HepG2 (cell line): ENCODE measurements at regions not wholly inside any gene's neighbourhood (a gene's known extent, or its start where the extent isn't known, plus 50 kb on each side); places are given as distances from the start of the nearest gene placed in this dataset.

Experiments used
- ATAC-seq: fragments of 200-7000 bp; cut with Tn5 transposase; 3 replicates; pipeline ENCODE4 v1.9.1; 2020; ENCODE audit warnings: mild to moderate bottlenecking, moderate library complexity
- BruUV-seq: library from RNA; stranded (reverse); fragments of 400-500 nt; replicated peaks from 2 replicates; lab custom pipeline; 2021; lab: Mats Ljungman, UMichigan
- CTCF ChIA-PET: fragments of 300-600 bp; formaldehyde crosslinking; extraction: SDS; loops from one replicate; lab custom pipeline; 2021; ENCODE audit warnings: low total read pairs, inconsistent platforms, low intra/inter-chr PET ratio; lab: Yijun Ruan, JAX
- POLR2A ChIA-PET: fragments of 350-600 bp; sonication (Branson Sonifier 250); formaldehyde crosslinking; loops from one replicate; lab custom pipeline; 2020; ENCODE audit warnings: antibody characterized with exemption, inconsistent platforms; lab: Yijun Ruan, JAX
- DNase-seq: peaks from one replicate; pipeline ENCODE4 v3.0.0-alpha.2; 2015; ENCODE audit warnings: low spot score
- FAIRE-seq: peaks from 3 replicates; lab custom pipeline; 2011; peaks lifted over from hg19 to GRCh38; lab: Jason Lieb, UNC
- H2AFZ ChIP-seq: one replicate; pipeline ENCODE4 v1.6.1; 2011; ENCODE audit warnings: low read length, inconsistent platforms
- H3K27ac ChIP-seq: fragments of 300-600 bp; 3 replicates; pipeline ENCODE4 v1.8.0; 2011; ENCODE audit warnings: mixed run types, mild to moderate bottlenecking, mixed read lengths, low read length, inconsistent platforms; ENCODE audit not compliant: insufficient read depth; ENCODE audit errors: extremely low read length
- H3K27me3 ChIP-seq, 2 experiments: fragments of 200-600 bp in 1 of 2; 2 replicates in 1 of 2; 3 replicates in 1 of 2; pipeline versions ENCODE4 v1.6.0 to v1.8.0; 2011; ENCODE audit warnings: low read length in 2 of 2, mild to moderate bottlenecking in 2 of 2, moderate library complexity in 2 of 2, inconsistent platforms in 1 of 2; ENCODE audit not compliant: insufficient read depth in 2 of 2, control insufficient read depth in 1 of 2
- H3K36me3 ChIP-seq, 2 experiments: fragments of 200-600 bp in 1 of 2; replicated peaks in 1 of 2; 2 replicates in 1 of 2; 3 replicates in 1 of 2; pipeline versions ENCODE4 v1.5.1 to v1.8.0; 2011; ENCODE audit warnings: low read length in 2 of 2, inconsistent platforms in 1 of 2; ENCODE audit not compliant: insufficient read depth in 2 of 2, control insufficient read depth in 1 of 2
- H3K4me1 ChIP-seq: 2 replicates; pipeline ENCODE4 v1.5.1; 2012; ENCODE audit warnings: low read length, inconsistent platforms; ENCODE audit not compliant: insufficient read depth
- H3K4me2 ChIP-seq: 2 replicates; pipeline ENCODE4 v1.6.0; 2011; ENCODE audit warnings: low read depth, low read length, inconsistent platforms
- H3K4me3 ChIP-seq, 3 experiments: fragments of 200-600 bp in 1 of 3; sonication (generic), shearing (Covaris generic) in 1 of 3; replicated peaks in 1 of 3; 2 replicates each; pipeline ENCODE4 v1.5.1; 2011 to 2016; ENCODE audit warnings: low read length in 3 of 3, inconsistent platforms in 2 of 3, low read depth in 2 of 3, mild to moderate bottlenecking in 2 of 3, control low read depth in 1 of 3, mixed read lengths in 1 of 3; ENCODE audit not compliant: insufficient read depth in 1 of 3
- H3K79me2 ChIP-seq: one replicate; pipeline ENCODE4 v1.6.1; 2011; ENCODE audit warnings: low read length, inconsistent platforms; ENCODE audit not compliant: insufficient read depth
- H3K9ac ChIP-seq: 2 replicates; pipeline ENCODE4 v1.6.0; 2011; ENCODE audit warnings: mild to moderate bottlenecking, low read depth, low read length, inconsistent platforms; ENCODE audit not compliant: insufficient read depth
- H3K9me3 ChIP-seq: 2 replicates; pipeline ENCODE4 v1.5.1; 2012; ENCODE audit warnings: mild to moderate bottlenecking, low read length
- H4K20me1 ChIP-seq: 2 replicates; pipeline ENCODE4 v1.6.0; 2011; ENCODE audit warnings: inconsistent platforms, mild to moderate bottlenecking, low read length, moderate library complexity; ENCODE audit not compliant: insufficient read depth
- CENPX ChIP-seq: sonication (generic); formaldehyde crosslinking; IDR thresholded peaks from 2 replicates; pipeline ENCODE4 v1.9.0; 2021; ENCODE audit warnings: mild to moderate bottlenecking, missing genetic modification reagents, moderate library complexity
- CREM ChIP-seq, 2 experiments: sonication (generic) in 1 of 2; formaldehyde crosslinking in 1 of 2; IDR thresholded peaks; 2 replicates each; pipeline versions ENCODE4 v1.4.0 to v1.6.1; 2016 to 2020; ENCODE audit warnings: antibody characterized with exemption in 1 of 2, mild to moderate bottlenecking in 1 of 2, missing genetic modification reagents in 1 of 2
- HDAC1 ChIP-seq: sonication (generic); formaldehyde crosslinking; IDR thresholded peaks from 2 replicates; pipeline ENCODE4 v1.5.1; 2020; ENCODE audit warnings: mild to moderate bottlenecking, missing genetic modification reagents
- HDAC6 ChIP-seq: fragments of 200-600 bp; sonication (generic); IDR thresholded peaks from 2 replicates; pipeline ENCODE4 v1.7.0; 2017; ENCODE audit warnings: mild to moderate bottlenecking, antibody characterized with exemption, low read length, low read depth
- IKZF4 ChIP-seq: sonication (generic); formaldehyde crosslinking; IDR thresholded peaks from 2 replicates; pipeline ENCODE4 v1.5.1; 2020; ENCODE audit warnings: borderline replicate concordance, mild to moderate bottlenecking, low read depth, missing genetic modification reagents; ENCODE audit errors: not compliant biosample characterization
- ISX ChIP-seq: sonication (generic); formaldehyde crosslinking; conservative IDR thresholded peaks from 2 replicates; pipeline ENCODE4 v1.5.0; 2020; ENCODE audit warnings: missing genetic modification reagents
- JUN ChIP-seq: sonication (generic); formaldehyde crosslinking; IDR thresholded peaks from 2 replicates; pipeline ENCODE4 v1.4.0; 2020; ENCODE audit warnings: mild to moderate bottlenecking, missing genetic modification reagents
- JUND ChIP-seq: sonication (generic); formaldehyde crosslinking; IDR thresholded peaks from 2 replicates; pipeline ENCODE4 v1.8.0; 2022; ENCODE audit warnings: mild to moderate bottlenecking, missing genetic modification reagents
- MXD1 ChIP-seq: sonication (generic); formaldehyde crosslinking; IDR thresholded peaks from 2 replicates; pipeline ENCODE4 v1.4.0; 2020; ENCODE audit warnings: mild to moderate bottlenecking, missing genetic modification reagents
- SIX4 ChIP-seq: sonication (generic); formaldehyde crosslinking; IDR thresholded peaks from 2 replicates; pipeline ENCODE4 v1.4.0; 2020; ENCODE audit warnings: missing genetic modification reagents
- THRA ChIP-seq: sonication (generic); formaldehyde crosslinking; IDR thresholded peaks from 2 replicates; pipeline ENCODE4 v1.4.0; 2020; ENCODE audit warnings: missing genetic modification reagents, borderline replicate concordance
- ZGPAT ChIP-seq: IDR thresholded peaks from 2 replicates; pipeline ENCODE4 v1.6.1; 2016; ENCODE audit warnings: mild to moderate bottlenecking
- ZNF138 ChIP-seq: sonication (generic); formaldehyde crosslinking; IDR thresholded peaks from 2 replicates; pipeline ENCODE4 v1.5.0; 2020; ENCODE audit warnings: mild to moderate bottlenecking, low read depth, missing genetic modification reagents
- ZNF362 ChIP-seq: sonication (generic); formaldehyde crosslinking; IDR thresholded peaks from 2 replicates; pipeline ENCODE4 v1.4.0; 2020; ENCODE audit warnings: missing genetic modification reagents, mild to moderate bottlenecking, borderline replicate concordance
- ZNF44 ChIP-seq: sonication (generic); formaldehyde crosslinking; IDR thresholded peaks from 2 replicates; pipeline ENCODE4 v1.5.1; 2020; ENCODE audit warnings: mild to moderate bottlenecking, missing genetic modification reagents
- ZNF446 ChIP-seq: sonication (generic); formaldehyde crosslinking; IDR thresholded peaks from 2 replicates; pipeline ENCODE4 v1.5.0; 2020; ENCODE audit warnings: mild to moderate bottlenecking, missing genetic modification reagents
- ZNF563 ChIP-seq: sonication (generic); formaldehyde crosslinking; IDR thresholded peaks from 2 replicates; pipeline ENCODE4 v1.8.0; 2022; ENCODE audit warnings: mild to moderate bottlenecking, moderate library complexity, missing genetic modification reagents
- ZNF770 ChIP-seq: sonication (generic); formaldehyde crosslinking; IDR thresholded peaks from 2 replicates; pipeline ENCODE4 v1.5.0; 2020; ENCODE audit warnings: mild to moderate bottlenecking, missing genetic modification reagents
- WGBS: methylation state at CpG from one replicate; pipeline ENCODE4 v1.1.6; 2017; ENCODE audit warnings: low lambda C conversion rate; 5-methylcytosine and 5-hydroxymethylcytosine counted together
- in situ Hi-C: cut with HindIII; loops from 2 replicates; pipeline ENCODE4 v1.10.0; 2017; ENCODE audit warnings: low pct_unique_long_range_greater_than_20kb; ENCODE audit not compliant: extremely low pct_ligation_motif_present
- intact Hi-C: fragments of 100-400 bp; cut with micrococcal nuclease; formaldehyde crosslinking; loops from one replicate; pipeline ENCODE4 v1.10.0; 2022; ENCODE audit not compliant: unreplicated experiment

- ATAC-seq (no peak), FAIRE-seq (no peak), DNase-seq (no peak)
- Histone ChIP-seq H3K9ac (no peak overlapping the region), H4K20me1 (no peaks in the 10 kb centered on the region), H3K36me3 (no peaks in the 10 kb centered on the region), H3K4me3 (no peak overlapping the region), H3K27me3 (peaks cover 1 to 10% of the 10 kb centered on the region in 2 experiments; a peak in 2 of 5 replicates), H3K4me1 (no peaks in the 10 kb centered on the region), H3K27ac (no peak overlapping the region), H3K9me3 (peaks cover 8% of the 10 kb centered on the region), H3K4me2 (no peak overlapping the region), H2AFZ (no peak overlapping the region), H3K79me2 (no peaks in the 10 kb centered on the region)
- no TSS peak for BruUV-seq
- 8% methylated on average over 5 of the region's 7 CpGs for WGBS
- TF ChIP-seq ZNF563, result no peak
- TF ChIP-seq IKZF4 (CRISPR knock-in tag), result no peak
- no peak for TF ChIP-seq ZNF362
- TF ChIP-seq ZNF138 (CRISPR knock-in tag), result no peak
- no peak for TF ChIP-seq ZNF446 (CRISPR knock-in tag)
- no peak for TF ChIP-seq JUN (CRISPR knock-in tag)
- no peak for TF ChIP-seq ZNF44 (CRISPR knock-in tag)
- TF ChIP-seq ZGPAT (CRISPR knock-in tag), result no peak
- no peak for TF ChIP-seq JUND (CRISPR knock-in tag)
- no peak for TF ChIP-seq MXD1 (CRISPR knock-in tag)
- TF ChIP-seq HDAC6, result no peak
- no peak for TF ChIP-seq CENPX (CRISPR knock-in tag)
- TF ChIP-seq ISX (CRISPR knock-in tag), result no peak
- no peak for TF ChIP-seq THRA (CRISPR knock-in tag)
- no peak for TF ChIP-seq CREM (IDR thresholded peaks at IDR 0.05)
- no peak for TF ChIP-seq CREM (CRISPR knock-in tag; IDR thresholded peaks at IDR 0.05)
- TF ChIP-seq SIX4 (CRISPR knock-in tag), result no peak
- no peak for TF ChIP-seq HDAC1 (CRISPR knock-in tag)
- TF ChIP-seq ZNF770 (CRISPR knock-in tag), result no peak
- intact Hi-C loops (no loop called here), in situ Hi-C loops (no loop called here)
- ChIA-PET POLR2A (no interaction called here), CTCF (no interaction called here)
Observed at GRCh38 chr3:107892955-107893624, 197.7 kb downstream of the CD47 start.
